NOMO-1 (cell line): ENCODE measurements at regions not wholly inside any gene's neighbourhood (a gene's known extent, or its start where the extent isn't known, plus 50 kb on each side); places are given as distances from the start of the nearest gene placed in this dataset.
"Not testable (repeated sequence)": the region's sequence is repeated elsewhere in the genome, so short reads cannot be mapped to it uniquely, and the experiment has no call there.

Experiments
- DNase-seq, 2 experiments: peaks; one replicate each; lab custom pipeline; 2025; ENCODE audit not compliant: unreplicated experiment in 2 of 2; lab: John Stamatoyannopoulos, UW

- DNase-seq = no peak
Observed at GRCh38 chr21:34270411-34270810, 93.4 kb upstream of the KCNE2 start.

GRCh38 chr21:34271189-34271851 lies 92.5 kb upstream of the KCNE2 start:
- no peak for DNase-seq

GRCh38 chr21:34272321-34272720 lies 91.5 kb upstream of the KCNE2 start:
- no peak for DNase-seq

GRCh38 chr21:34274001-34274400 lies 89.8 kb upstream of the KCNE2 start:
- DNase-seq = no peak

- no peak for DNase-seq
Observed at GRCh38 chr21:34276711-34277425, 86.9 kb upstream of the KCNE2 start.

- no peak for DNase-seq
Observed at GRCh38 chr21:34278451-34278850, 85.4 kb upstream of the KCNE2 start.

- no peak for DNase-seq
Observed at GRCh38 chr21:34279285-34279684, 84.5 kb upstream of the KCNE2 start.

- DNase-seq = no peak
Observed at GRCh38 chr21:34279883-34280282, 83.9 kb upstream of the KCNE2 start.

GRCh38 chr21:34280389-34280795 lies 83.4 kb upstream of the KCNE2 start:
- DNase-seq = no peak

GRCh38 chr21:34280959-34281358 lies 82.8 kb upstream of the KCNE2 start:
- DNase-seq = no peak

- no peak for DNase-seq
Observed at GRCh38 chr21:34282223-34282622, 81.6 kb upstream of the KCNE2 start.

- DNase-seq = no peak
Observed at GRCh38 chr21:34284666-34285065, 79.1 kb upstream of the KCNE2 start.

- DNase-seq = not testable (repeated sequence)
Observed at GRCh38 chr21:34288042-34288441, 75.8 kb upstream of the KCNE2 start.

GRCh38 chr21:34289856-34290255 lies 74.0 kb upstream of the KCNE2 start:
- DNase-seq = no peak

- no peak for DNase-seq
Observed at GRCh38 chr21:34296878-34297277, 66.9 kb upstream of the KCNE2 start.

- no peak for DNase-seq
Observed at GRCh38 chr21:34298534-34299167, 65.2 kb upstream of the KCNE2 start.

GRCh38 chr21:34299168-34299539 lies 64.7 kb upstream of the KCNE2 start:
- DNase-seq = no peak

- no peak for DNase-seq
Observed at GRCh38 chr21:34302521-34302920, 61.3 kb upstream of the KCNE2 start.

- DNase-seq = no peak
Observed at GRCh38 chr21:34305605-34306604, 57.9 kb upstream of the KCNE2 start.

- no peak for DNase-seq
Observed at GRCh38 chr21:34307991-34308532, 55.7 kb upstream of the KCNE2 start.
